ENCODE measurements at regions not wholly inside any gene's neighbourhood (a gene's known extent, or its start where the extent isn't known, plus 50 kb on each side); places are given as distances from the start of the nearest gene placed in this dataset.

DNA sequence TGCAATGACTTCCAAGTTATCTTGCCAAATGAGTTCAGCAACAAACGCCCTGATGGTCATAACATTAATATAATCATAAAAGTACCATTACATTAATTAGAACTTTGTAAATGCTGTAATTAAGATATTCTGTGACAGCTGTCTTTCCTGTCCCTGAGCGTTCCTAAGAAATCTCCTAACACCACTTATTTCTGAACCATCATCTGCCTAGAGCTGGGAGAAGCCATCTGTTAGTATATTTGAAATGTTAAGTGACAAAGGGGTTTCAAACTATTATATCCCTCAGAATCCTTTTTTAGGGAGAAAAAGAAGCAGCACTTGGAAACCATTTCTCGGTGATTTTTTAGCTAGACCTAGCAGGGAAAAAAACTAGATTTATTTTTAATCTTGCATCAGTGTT is 657.5 kb downstream of the FAM181B start:
- H2BK15ac ChIP-seq (ENCODE audit: low read depth, low read length): no peak overlapping the region
- H3K4me3 Mint-ChIP-seq: no peak overlapping the region

More for the DNA sequence above, 657.5 kb downstream of the FAM181B start:
- Histone ChIP-seq H2BK120ac (ENCODE audit: low read depth, low read length, poor library complexity, severe bottlenecking) (no peak overlapping the region), H4K8ac (replicated peaks; ENCODE audit: insufficient read length, low read depth, low read length) (no peak overlapping the region), H2AFZ (ENCODE audit: low read length) (no peak overlapping the region), H3K18ac (ENCODE audit: insufficient read length, low read depth, low read length) (no peak overlapping the region), H3K23ac (ENCODE audit: insufficient read length, low read depth, low read length) (no peak overlapping the region), H3K23me2 (ENCODE audit: insufficient read length, low read depth, low read length, poor library complexity, severe bottlenecking) (no peaks in the 10 kb centered on the region), H2BK5ac (ENCODE audit: insufficient read length, low read length) (no peak overlapping the region), H3K4ac (ENCODE audit: low read depth, low read length) (no peak overlapping the region), H3K9ac (ENCODE audit: extremely low read depth, insufficient read length, low read length) (no peak overlapping the region), H3K4me2 (ENCODE audit: insufficient read depth, insufficient read length, low read length) (no peak overlapping the region), H3K4me1 (ENCODE audit: insufficient read depth, low read length) (no peaks in the 10 kb centered on the region; the same call in 1 of the 2 replicates), H3K27me3 (ENCODE audit: insufficient read depth, low read length) (no peaks in the 10 kb centered on the region), H3K27ac (ENCODE audit: insufficient read length, low read depth, low read length) (no peak overlapping the region), H3K79me2 (ENCODE audit: insufficient read depth, low read length) (no peaks in the 10 kb centered on the region), H2BK20ac (ENCODE audit: low read depth, low read length, poor library complexity, severe bottlenecking) (no peak overlapping the region), H4K5ac (ENCODE audit: insufficient read length, low read depth, low read length) (no peak overlapping the region), H4K20me1 (ENCODE audit: control insufficient read depth, insufficient read depth, insufficient read length) (no peaks in the 10 kb centered on the region), H4K91ac (ENCODE audit: insufficient read length, low read depth, low read length) (no peak overlapping the region), H3K56ac (ENCODE audit: insufficient read length, low read depth, low read length) (no peak overlapping the region), H3K14ac (ENCODE audit: insufficient read depth, low read length) (no peak overlapping the region), H3K79me1 (ENCODE audit: insufficient read depth, low read depth, low read length, poor library complexity, severe bottlenecking) (no peaks in the 10 kb centered on the region), H3K9me3 (ENCODE audit: control insufficient read depth, low read depth, low read length) (no peaks in the 10 kb centered on the region), H3T11ph (ENCODE audit: low read length) (no peak overlapping the region), H2BK12ac (ENCODE audit: insufficient read length, low read depth, low read length) (no peak overlapping the region), H2AK5ac (ENCODE audit: insufficient read length, low read length) (no peak overlapping the region)
- no peaks in the 10 kb centered on the region for H3K9me3 Mint-ChIP-seq
- DNase-seq: no peak
- TF ChIP-seq, protein P1, sequence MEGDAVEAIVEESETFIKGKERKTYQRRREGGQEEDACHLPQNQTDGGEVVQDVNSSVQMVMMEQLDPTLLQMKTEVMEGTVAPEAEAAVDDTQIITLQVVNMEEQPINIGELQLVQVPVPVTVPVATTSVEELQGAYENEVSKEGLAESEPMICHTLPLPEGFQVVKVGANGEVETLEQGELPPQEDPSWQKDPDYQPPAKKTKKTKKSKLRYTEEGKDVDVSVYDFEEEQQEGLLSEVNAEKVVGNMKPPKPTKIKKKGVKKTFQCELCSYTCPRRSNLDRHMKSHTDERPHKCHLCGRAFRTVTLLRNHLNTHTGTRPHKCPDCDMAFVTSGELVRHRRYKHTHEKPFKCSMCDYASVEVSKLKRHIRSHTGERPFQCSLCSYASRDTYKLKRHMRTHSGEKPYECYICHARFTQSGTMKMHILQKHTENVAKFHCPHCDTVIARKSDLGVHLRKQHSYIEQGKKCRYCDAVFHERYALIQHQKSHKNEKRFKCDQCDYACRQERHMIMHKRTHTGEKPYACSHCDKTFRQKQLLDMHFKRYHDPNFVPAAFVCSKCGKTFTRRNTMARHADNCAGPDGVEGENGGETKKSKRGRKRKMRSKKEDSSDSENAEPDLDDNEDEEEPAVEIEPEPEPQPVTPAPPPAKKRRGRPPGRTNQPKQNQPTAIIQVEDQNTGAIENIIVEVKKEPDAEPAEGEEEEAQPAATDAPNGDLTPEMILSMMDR (conservative IDR thresholded peaks at IDR 0.05): no peak
- H3K27ac Mint-ChIP-seq: no peak overlapping the region
- no peaks in the 10 kb centered on the region for H3K27me3 Mint-ChIP-seq (ENCODE audit: low read depth)
- no CpG with 5 or more reads among the region's 3 CpGs for WGBS (ENCODE audit: extremely low coverage, insufficient read length, low lambda C conversion rate)
- H3K4me1 Mint-ChIP-seq: peaks cover 16 to 21% of the 10 kb centered on the region in 2 experiments
- H3K36me3 Mint-ChIP-seq (ENCODE audit: insufficient read depth in 1 of 3, low read depth in 3 of 3): no peaks in the 10 kb centered on the region; a peak in 1 of 7 replicates

Measured in H9 (cell line).